HCT116 (cell line): ENCODE measurements at regions not wholly inside any gene's neighbourhood (a gene's known extent, or its start where the extent isn't known, plus 50 kb on each side); places are given as distances from the start of the nearest gene placed in this dataset.

Experiments used
- ATAC-seq: fragments of 200-7000 bp; cut with Tn5 transposase; 2 replicates; pipeline ENCODE4 v1.9.1; 2020; ENCODE audit warnings: mild to moderate bottlenecking, moderate library complexity
- BruUV-seq: library from RNA; stranded (reverse); fragments of 400-500 nt; replicated peaks from 2 replicates; lab custom pipeline; 2021; lab: Mats Ljungman, UMichigan
- CTCF ChIA-PET: fragments of 300-600 bp; sonication (Branson Sonifier 250); formaldehyde crosslinking; loops from one replicate; lab custom pipeline; 2021; ENCODE audit warnings: antibody characterized with exemption; lab: Charles Lee
- POLR2A ChIA-PET: fragments of 300-600, 350-600 bp; sonication (Branson Sonifier 250); formaldehyde crosslinking; loops from one replicate; lab custom pipeline; 2021; ENCODE audit warnings: antibody characterized with exemption; lab: Charles Lee
- RAD21 ChIA-PET, 2 experiments: fragments of 300-600 bp; sonication (Branson Sonifier 250); formaldehyde crosslinking; loops; one replicate each; lab custom pipeline; 2023; ENCODE audit warnings: low total read pairs in 2 of 2; ENCODE audit not compliant: uncharacterized antibody in 2 of 2, unreplicated experiment in 2 of 2, low non-redundant PET in 1 of 2; lab: Charles Lee
- DNase-seq: peaks from one replicate; pipeline ENCODE4 v3.0.0-alpha.2; 2010; ENCODE audit warnings: low read depth, low spot score
- H2AFZ ChIP-seq: fragments of 200-600 bp; shearing (Covaris generic), sonication (generic); 2 replicates; pipeline ENCODE4 v1.6.1; 2017; ENCODE audit warnings: low read depth, mixed run types, mixed read lengths, antibody characterized with exemption, low read length; ENCODE audit not compliant: poor library complexity, severe bottlenecking
- H3K27ac ChIP-seq: 2 replicates; pipeline ENCODE4 v1.5.1; 2012; ENCODE audit warnings: low read depth, low read length
- H3K27me3 ChIP-seq: fragments of 200-600 bp; sonication (generic); 2 replicates; pipeline ENCODE4 v1.6.1; 2016; ENCODE audit warnings: mixed run types, low read length, mixed read lengths; ENCODE audit not compliant: insufficient read depth
- H3K36me3 ChIP-seq, 2 experiments: fragments of 200-500 bp in 1 of 2; fragments of 200-600 bp in 1 of 2; sonication (Bioruptor generic) in 1 of 2; sonication (generic) in 1 of 2; 2 replicates each; pipeline versions ENCODE4 v1.5.1 to v1.6.1; 2014 to 2016; ENCODE audit warnings: low read length in 2 of 2, inconsistent platforms in 1 of 2, mixed read lengths in 1 of 2, mixed run types in 1 of 2; ENCODE audit not compliant: insufficient read depth in 2 of 2, control insufficient read depth in 1 of 2
- H3K4me1 ChIP-seq, 2 experiments: fragments of 200-600 bp in 1 of 2; sonication (generic) in 1 of 2; 2 replicates each; pipeline versions ENCODE4 v1.5.1 to v1.6.1; 2012 to 2017; ENCODE audit warnings: low read length in 2 of 2, inconsistent platforms in 1 of 2, mild to moderate bottlenecking in 1 of 2, mixed read lengths in 1 of 2, mixed run types in 1 of 2, moderate library complexity in 1 of 2; ENCODE audit not compliant: insufficient read depth in 2 of 2, control insufficient read depth in 1 of 2
- H3K4me2 ChIP-seq: fragments of 200-600 bp; sonication (generic); 2 replicates; pipeline ENCODE4 v1.6.1; 2017; ENCODE audit warnings: mixed run types, low read length, mixed read lengths
- H3K4me3 ChIP-seq, 2 experiments: fragments of 200-600 bp in 1 of 2; sonication (generic) in 1 of 2; replicated peaks in 1 of 2; 2 replicates each; pipeline ENCODE4 v1.5.1; 2011 to 2016; ENCODE audit warnings: low read length in 2 of 2, control low read depth in 1 of 2, low read depth in 1 of 2, mild to moderate bottlenecking in 1 of 2, mixed read lengths in 1 of 2, mixed run types in 1 of 2
- H3K79me2 ChIP-seq: fragments of 200-600 bp; sonication (generic); 2 replicates; pipeline ENCODE4 v1.6.1; 2017; ENCODE audit warnings: mild to moderate bottlenecking, mixed run types, low read length, moderate library complexity, mixed read lengths; ENCODE audit not compliant: insufficient read depth
- H3K9ac ChIP-seq: fragments of 200-600 bp; sonication (generic); 2 replicates; pipeline ENCODE4 v1.6.1; 2016; ENCODE audit warnings: low read length, mixed read lengths
- H3K9me2 ChIP-seq: fragments of 200-600 bp; sonication (generic), shearing (Covaris generic); 2 replicates; pipeline ENCODE4 v1.6.1; 2017; ENCODE audit warnings: mixed run types, mild to moderate bottlenecking, moderate library complexity; ENCODE audit not compliant: insufficient read depth
- H3K9me3 ChIP-seq, 2 experiments: fragments of 200-500 bp in 1 of 2; fragments of 200-600 bp in 1 of 2; sonication (Bioruptor generic) in 1 of 2; sonication (generic) in 1 of 2; 2 replicates each; pipeline ENCODE4 v1.6.1; 2014 to 2017; ENCODE audit warnings: low read length in 2 of 2, mixed read lengths in 2 of 2, inconsistent platforms in 1 of 2, low read depth in 1 of 2, mild to moderate bottlenecking in 1 of 2, mixed run types in 1 of 2, moderate library complexity in 1 of 2; ENCODE audit not compliant: control insufficient read depth in 1 of 2, insufficient read depth in 1 of 2
- H4K20me1 ChIP-seq: fragments of 200-600 bp; sonication (generic), shearing (Covaris generic); 2 replicates; pipeline ENCODE4 v1.6.1; 2017; ENCODE audit warnings: mixed run types, mild to moderate bottlenecking, moderate library complexity; ENCODE audit not compliant: insufficient read depth
- ATF3 ChIP-seq: IDR thresholded peaks from 2 replicates; pipeline ENCODE4 v1.6.1; 2012
- CEBPB ChIP-seq: IDR thresholded peaks from 2 replicates; pipeline ENCODE4 v1.6.1; 2012; ENCODE audit warnings: low read depth
- EGR1 ChIP-seq: IDR thresholded peaks from 2 replicates; pipeline ENCODE4 v1.6.1; 2012; ENCODE audit warnings: low read depth
- ELF1 ChIP-seq: IDR thresholded peaks from 2 replicates; pipeline ENCODE4 v1.6.1; 2012; ENCODE audit warnings: low read depth, borderline replicate concordance
- EZH2 ChIP-seq: fragments of 200-600 bp; sonication (generic); IDR thresholded peaks from 2 replicates; pipeline ENCODE4 v1.6.1; 2017; ENCODE audit warnings: antibody characterized with exemption, mixed run types
- JUND ChIP-seq: IDR thresholded peaks from 2 replicates; pipeline ENCODE4 v1.6.1; 2012
- POLR2AphosphoS5 ChIP-seq: IDR thresholded peaks from 2 replicates; pipeline ENCODE4 v1.6.1; 2011; ENCODE audit warnings: mild to moderate bottlenecking, low read depth, low read length, moderate library complexity
- RAD21 ChIP-seq: IDR thresholded peaks from 2 replicates; pipeline ENCODE4 v1.6.1; 2012; ENCODE audit warnings: low read depth, mild to moderate bottlenecking
- REST ChIP-seq: IDR thresholded peaks from 2 replicates; pipeline ENCODE4 v1.6.1; 2012; ENCODE audit warnings: low read depth
- SP1 ChIP-seq: IDR thresholded peaks from 2 replicates; pipeline ENCODE4 v1.6.1; 2012; ENCODE audit warnings: low read depth
- SRF ChIP-seq: IDR thresholded peaks from 2 replicates; pipeline ENCODE4 v1.6.1; 2012; ENCODE audit warnings: low read depth
- ZBTB33 ChIP-seq: IDR thresholded peaks from 2 replicates; pipeline ENCODE4 v1.6.1; 2011; ENCODE audit warnings: mild to moderate bottlenecking, low read length, moderate library complexity; ENCODE audit not compliant: insufficient replicate concordance; ENCODE audit errors: extremely low read depth
- ZNF274 ChIP-seq: fragments of 200-500 bp; sonication (Bioruptor generic); IDR thresholded peaks from 2 replicates; pipeline ENCODE4 v1.6.1; 2014; ENCODE audit warnings: mild to moderate bottlenecking, low read depth, low read length, inconsistent platforms
- intact Hi-C: fragments of 100-400 bp; cut with micrococcal nuclease; formaldehyde crosslinking; loops from 2 replicates; pipeline ENCODE4 v1.10.0; 2022

GRCh38 chrX:117325706-117326105, 790.9 kb downstream of the KLHL13 start:
- no peak overlapping the region for H3K4me3 ChIP-seq
- POLR2A ChIA-PET = no interaction called here
- H3K9ac ChIP-seq = no peak overlapping the region
- intact Hi-C loops = no loop called here
- no TSS peak for BruUV-seq
- RAD21 ChIA-PET = no interaction called here
- H3K9me2 ChIP-seq = no peaks in the 10 kb centered on the region
- H3K9me3 ChIP-seq = no peaks in the 10 kb centered on the region
- ATAC-seq (no peak), DNase-seq (no peak)
- H3K36me3 ChIP-seq = no peaks in the 10 kb centered on the region
- TF ChIP-seq RAD21 (no peak), CEBPB (no peak), EGR1 (no peak), REST (no peak), EZH2 (no peak), ATF3 (no peak), JUND (no peak), POLR2AphosphoS5 (no peak), ZBTB33 (no peak), ELF1 (no peak), SRF (no peak), SP1 (no peak), ZNF274 (no peak)
- no peak overlapping the region for H3K4me2 ChIP-seq
- no peaks in the 10 kb centered on the region for H3K4me1 ChIP-seq
- no peak overlapping the region for H2AFZ ChIP-seq
- H3K79me2 ChIP-seq = no peaks in the 10 kb centered on the region
- CTCF ChIA-PET = no interaction called here
- no peak overlapping the region for H3K27ac ChIP-seq
- no peaks in the 10 kb centered on the region for H3K27me3 ChIP-seq
- H4K20me1 ChIP-seq = no peaks in the 10 kb centered on the region
